ENCODE measurements at regions not wholly inside any gene's neighbourhood (a gene's known extent, or its start where the extent isn't known, plus 50 kb on each side); places are given as distances from the start of the nearest gene placed in this dataset.

- no peak for TF ChIP-seq ZFX (IDR thresholded peaks at IDR 0.05)
- no peak for TF ChIP-seq CTCF (conservative IDR thresholded peaks at IDR 0.05)
- no peak overlapping the region for H3K27ac ChIP-seq
These were observed 182.7 kb downstream of the RNF152 start for GRCh38 chr18:61710082-61710620.

- no peak overlapping the region for H3K27ac ChIP-seq
- no peak for TF ChIP-seq ZFX (IDR thresholded peaks at IDR 0.05)
- no peak for TF ChIP-seq CTCF (conservative IDR thresholded peaks at IDR 0.05)
These were observed 186.4 kb downstream of the RNF152 start for GRCh38 chr18:61706276-61706915.

- no peak overlapping the region for H3K27ac ChIP-seq
These were observed 189.3 kb downstream of the RNF152 start for GRCh38 chr18:61703508-61703907.

DNA sequence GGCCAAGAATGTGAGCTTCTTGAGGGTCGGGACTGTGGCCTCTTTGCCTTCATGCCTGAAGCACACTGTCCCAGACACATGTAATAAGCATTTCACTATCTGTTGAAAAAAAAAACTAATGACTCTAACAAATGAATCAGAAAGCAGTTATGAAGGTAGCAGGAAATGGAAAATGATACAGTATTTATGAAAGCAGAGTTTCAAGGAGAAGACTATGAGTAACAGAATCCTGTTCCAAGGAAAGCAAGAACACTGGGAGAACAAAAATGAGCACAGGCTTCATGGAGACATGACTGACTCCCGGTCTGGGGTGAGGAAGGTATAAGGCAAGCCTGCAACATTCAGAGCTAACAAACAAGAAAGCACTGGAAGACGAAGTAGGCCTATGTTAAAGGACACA is 190.8 kb downstream of the RNF152 start:
- no peak overlapping the region for H3K27ac ChIP-seq
- TF ChIP-seq CTCF (conservative IDR thresholded peaks at IDR 0.05): no peak
- TF ChIP-seq ZFX (IDR thresholded peaks at IDR 0.05): no peak

More at GRCh38 chr18:61703508-61703907, 189.3 kb downstream of the RNF152 start:
- no peak for TF ChIP-seq ZFX (IDR thresholded peaks at IDR 0.05)
- TF ChIP-seq CTCF (conservative IDR thresholded peaks at IDR 0.05): no peak

DNA sequence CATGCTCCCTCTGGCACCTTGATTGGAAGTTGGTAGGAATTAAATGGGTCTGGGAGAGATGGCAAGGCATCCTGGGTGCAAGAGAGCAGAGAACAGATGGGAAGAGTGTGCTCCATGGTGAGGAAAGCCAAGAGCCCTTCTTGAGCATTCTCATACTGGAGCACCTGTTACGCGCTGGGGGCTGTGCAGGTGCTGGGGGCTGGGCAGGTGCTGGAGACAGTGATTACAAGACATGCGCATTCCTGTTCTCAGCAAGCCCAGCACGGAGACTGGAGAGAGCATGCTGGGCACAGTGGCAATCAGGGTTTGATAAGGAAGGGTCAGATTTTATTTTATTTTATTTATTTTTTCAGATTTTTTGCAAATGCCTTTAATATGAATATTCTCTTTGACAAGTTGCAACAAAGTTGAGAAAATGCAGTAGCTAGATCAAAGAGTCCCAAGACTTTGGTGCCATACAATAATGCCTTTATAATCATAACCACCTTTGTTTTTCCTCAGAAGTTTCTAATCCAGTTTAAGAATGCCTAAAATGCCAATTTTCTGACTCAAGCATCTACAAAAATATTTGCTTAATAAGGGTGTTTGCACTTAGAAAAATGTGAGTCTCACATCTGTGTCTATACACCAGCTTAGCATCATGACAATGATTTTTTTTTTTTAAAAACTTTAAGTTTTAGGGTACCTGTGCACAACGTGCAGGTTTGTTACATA is 193.3 kb downstream of the RNF152 start:
- no peak overlapping the region for H3K27ac ChIP-seq
- TF ChIP-seq ZFX (IDR thresholded peaks at IDR 0.05) (no peak), CTCF (conservative IDR thresholded peaks at IDR 0.05) (no peak)

DNA sequence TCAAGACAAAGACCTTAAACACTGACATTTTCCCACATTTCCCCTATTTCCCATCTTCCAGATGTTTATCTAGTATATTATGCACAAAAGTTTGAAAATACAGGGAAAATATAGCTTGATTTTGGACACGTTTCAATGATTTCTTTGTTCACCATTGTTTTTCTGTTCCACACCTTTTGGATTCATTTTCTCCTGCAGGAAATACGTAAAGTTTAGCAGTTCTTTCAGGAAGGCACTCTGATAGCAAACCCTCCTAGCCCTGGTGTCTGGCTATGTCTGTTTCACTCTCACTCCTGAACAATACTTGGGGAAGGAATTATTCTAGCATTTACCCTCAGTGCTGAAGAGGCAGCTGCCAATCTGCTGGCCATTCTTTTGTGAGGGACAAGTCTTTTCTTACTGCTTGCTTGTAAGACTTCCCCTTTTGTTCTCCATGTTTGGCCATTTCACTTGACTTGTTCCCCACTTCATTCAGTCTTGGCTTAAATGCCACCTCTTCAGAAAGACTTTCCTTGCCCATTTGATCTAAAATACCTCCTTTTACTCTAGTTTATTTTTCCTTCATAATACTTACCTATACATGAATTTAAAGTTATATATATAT is 195.4 kb downstream of the RNF152 start:
- H3K27ac ChIP-seq: no peak overlapping the region
- no peak for TF ChIP-seq CTCF (conservative IDR thresholded peaks at IDR 0.05)
- TF ChIP-seq ZFX (IDR thresholded peaks at IDR 0.05): no peak

DNA sequence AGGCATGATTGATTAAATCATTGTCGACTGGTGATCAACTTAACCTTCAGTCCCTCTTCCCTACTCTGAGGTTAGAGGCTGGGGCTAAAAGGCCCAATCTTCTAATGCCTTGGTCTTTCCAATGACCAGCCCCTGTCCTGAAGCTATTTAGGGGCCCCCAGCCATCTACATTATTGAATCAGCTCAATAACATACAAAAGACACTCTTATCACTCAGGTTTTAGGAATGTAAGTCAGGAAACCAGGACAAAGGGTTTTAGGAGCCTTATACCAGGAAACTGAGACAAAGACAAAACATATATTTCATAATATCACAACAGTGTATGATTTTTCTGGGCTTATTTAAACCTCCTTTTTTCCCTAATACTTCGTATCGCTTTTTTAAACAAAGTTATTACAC is 198.6 kb downstream of the RNF152 start:
- H3K27ac ChIP-seq: no peak overlapping the region
- TF ChIP-seq ZFX (IDR thresholded peaks at IDR 0.05): no peak
- no peak for TF ChIP-seq CTCF (conservative IDR thresholded peaks at IDR 0.05)

Measured in C4-2B (cell line).